Transverse colon (tissue), 4 donors: ENCODE measurements at regions not wholly inside any gene's neighbourhood (a gene's known extent, or its start where the extent isn't known, plus 50 kb on each side); places are given as distances from the start of the nearest gene placed in this dataset.

Experiments
- DNase-seq: peaks from one replicate; pipeline ENCODE4 v3.0.0-alpha.2; 2019
- H3K27ac ChIP-seq, 4 donors: fragments of 200-600 bp; sonication (generic); 2 replicates each; pipeline ENCODE4 v1.5.1; 2016 to 2018; ENCODE audit warnings: inconsistent platforms in 4 of 4
- H3K27me3 ChIP-seq: fragments of 200-600 bp; sonication (generic); 2 replicates; pipeline ENCODE4 v1.5.1; 2017; ENCODE audit warnings: inconsistent platforms
- H3K36me3 ChIP-seq, 4 donors: fragments of 200-600 bp; sonication (generic); 2 replicates each; pipeline ENCODE4 v1.5.1; 2017 to 2019; ENCODE audit warnings: inconsistent platforms in 4 of 4
- H3K4me1 ChIP-seq, 4 donors: fragments of 200-600 bp; sonication (generic); 2 replicates each; pipeline ENCODE4 v1.5.1; 2017 to 2020; ENCODE audit warnings: inconsistent platforms in 4 of 4
- H3K4me3 ChIP-seq, 4 donors: fragments of 200-600 bp; sonication (generic); 1 replicate in 1 of 4; 2 replicates in 3 of 4; pipeline versions ENCODE4 v1.5.1 to v1.6.1; 2017 to 2019; ENCODE audit warnings: inconsistent platforms in 4 of 4
- H3K9me3 ChIP-seq, 2 donors: fragments of 200-600 bp; sonication (generic); 2 replicates each; pipeline ENCODE4 v1.5.1; 2017 to 2019; ENCODE audit warnings: inconsistent platforms in 2 of 2
- CTCF ChIP-seq, 5 experiments: fragments of 200-600 bp in 3 of 5; fragments of 450-650 bp in 2 of 5; sonication (generic) in 3 of 5; IDR thresholded peaks; 1 replicate in 2 of 5; 2 replicates in 3 of 5; pipeline ENCODE4 v1.5.1; 2016 to 2017; ENCODE audit warnings: antibody characterized with exemption in 5 of 5, inconsistent platforms in 3 of 5, mild to moderate bottlenecking in 2 of 5, moderate library complexity in 1 of 5
- EP300 ChIP-seq: sonication (generic); formaldehyde crosslinking; IDR thresholded peaks from one replicate; pipeline ENCODE4 v1.6.1; 2017; ENCODE audit warnings: antibody characterized with exemption, low read depth
- POLR2A ChIP-seq: fragments of 450-650 bp; IDR thresholded peaks from one replicate; pipeline ENCODE4 v1.6.1; 2016; ENCODE audit warnings: antibody characterized with exemption, mild to moderate bottlenecking, moderate library complexity
- POLR2AphosphoS5 ChIP-seq, 3 donors: sonication (generic); formaldehyde crosslinking; IDR thresholded peaks; one replicate each; pipeline ENCODE4 v1.6.1; 2016; ENCODE audit warnings: antibody characterized with exemption in 3 of 3
- WGBS, 2 donors: methylation state at CpG; one replicate each; pipeline ENCODE4 v1.1.5; 2018; ENCODE audit warnings: low coverage in 1 of 2; 5-methylcytosine and 5-hydroxymethylcytosine counted together
- in situ Hi-C, 4 donors: fragments of 200-750 bp; cut with MboI; loops; one replicate each; pipeline versions ENCODE4 v1.15.0 to v1.15.1; 2017; ENCODE audit warnings: low sequenced_read_pairs in 3 of 4, low pct_ligation_motif_present in 1 of 4, low pct_unique_long_range_greater_than_20kb in 1 of 4
- intact Hi-C: fragments of 100-400 bp; cut with DNase I; formaldehyde crosslinking; loops from one replicate; pipeline ENCODE4 v1.15.1; 2023; ENCODE audit warnings: low total_unique reads

GRCh38 chr19:28285917-28286316 lies 927.0 kb downstream of the UQCRFS1 start:
- in situ Hi-C loops (no loop called here), intact Hi-C loops (no loop called here)
- no peak for TF ChIP-seq CTCF (IDR thresholded peaks at IDR 0.05)
- no peak for TF ChIP-seq POLR2A
- TF ChIP-seq EP300 = no peak
- Histone ChIP-seq H3K4me3 (no peak overlapping the region), H3K27me3 (no peaks in the 10 kb centered on the region), H3K36me3 (no peaks in the 10 kb centered on the region), H3K4me1 (peaks cover 0 to 22% (median 11%) of the 10 kb centered on the region in 4 donors), H3K9me3 (no peaks in the 10 kb centered on the region), H3K27ac (no peak overlapping the region)
- DNase-seq = no peak
- WGBS, 2 donors = 79 to 92% methylated on average over 2 of the region's 2 CpGs

- in situ Hi-C loops = no loop called here
- H3K27ac ChIP-seq = no peak overlapping the region
- intact Hi-C loops = no loop called here
- H3K27me3 ChIP-seq = no peaks in the 10 kb centered on the region
- DNase-seq = no peak
- peaks cover 0 to 18% (median 10%) of the 10 kb centered on the region in 4 donors for H3K4me1 ChIP-seq
- no peaks in the 10 kb centered on the region for H3K9me3 ChIP-seq
- no peak overlapping the region for H3K4me3 ChIP-seq
- no peaks in the 10 kb centered on the region for H3K36me3 ChIP-seq
- TF ChIP-seq POLR2AphosphoS5 (IDR thresholded peaks at IDR 0.05) (no peak), POLR2A (no peak), EP300 (no peak), CTCF (IDR thresholded peaks at IDR 0.05) (no peak)
These were observed 927.9 kb downstream of the UQCRFS1 start for GRCh38 chr19:28285078-28285477.

GRCh38 chr19:28284389-28284788 lies 928.6 kb downstream of the UQCRFS1 start:
- in situ Hi-C loops (no loop called here), intact Hi-C loops (no loop called here)
- H3K4me1 ChIP-seq = peaks cover 0 to 11% (median 7%) of the 10 kb centered on the region in 4 donors
- no peak for DNase-seq
- H3K27ac ChIP-seq = no peak overlapping the region
- no peaks in the 10 kb centered on the region for H3K27me3 ChIP-seq
- TF ChIP-seq POLR2AphosphoS5 (IDR thresholded peaks at IDR 0.05) (no peak), EP300 (no peak), CTCF (IDR thresholded peaks at IDR 0.05) (no peak), POLR2A (no peak)
- H3K4me3 ChIP-seq = no peak overlapping the region
- no peaks in the 10 kb centered on the region for H3K36me3 ChIP-seq
- H3K9me3 ChIP-seq = no peaks in the 10 kb centered on the region

- intact Hi-C loops (no loop called here), in situ Hi-C loops (no loop called here)
- H3K4me3 ChIP-seq = no peak overlapping the region
- H3K27me3 ChIP-seq = no peaks in the 10 kb centered on the region
- no peaks in the 10 kb centered on the region for H3K36me3 ChIP-seq
- no peak for DNase-seq
- peaks cover 0 to 3% (median 1%) of the 10 kb centered on the region in 4 donors for H3K4me1 ChIP-seq
- H3K9me3 ChIP-seq = no peaks in the 10 kb centered on the region
- TF ChIP-seq POLR2AphosphoS5 (IDR thresholded peaks at IDR 0.05) (no peak), POLR2A (no peak), CTCF (IDR thresholded peaks at IDR 0.05) (no peak), EP300 (no peak)
- no peak overlapping the region for H3K27ac ChIP-seq
- 89 to 92% methylated on average over 2 of the region's 2 CpGs for WGBS, 2 donors
These were observed 929.4 kb downstream of the UQCRFS1 start for GRCh38 chr19:28283592-28283991.
